Glomerular visceral epithelial cell (primary cell): ENCODE measurements at regions not wholly inside any gene's neighbourhood (a gene's known extent, or its start where the extent isn't known, plus 50 kb on each side); places are given as distances from the start of the nearest gene placed in this dataset.

Experiments
- DNase-seq: peaks from one replicate; pipeline ENCODE4 v3.0.0-alpha.2; 2016; ENCODE audit errors: extremely low spot score

GRCh38 chr12:20260851-20261250 is 107.5 kb upstream of the PDE3A start:
- no peak for DNase-seq

GRCh38 chr12:20262119-20262518 is 106.2 kb upstream of the PDE3A start:
- DNase-seq, result no peak

- DNase-seq, result no peak
Measured at GRCh38 chr12:20264026-20264425, 104.3 kb upstream of the PDE3A start.

- no peak for DNase-seq
Measured at GRCh38 chr12:20264608-20265114, 103.7 kb upstream of the PDE3A start.

GRCh38 chr12:20268121-20268732 is 100.1 kb upstream of the PDE3A start:
- no peak for DNase-seq

- DNase-seq, result no peak
Measured at GRCh38 chr12:20268771-20269170, 99.6 kb upstream of the PDE3A start.

GRCh38 chr12:20269337-20270067 is 98.8 kb upstream of the PDE3A start:
- DNase-seq, result no peak

GRCh38 chr12:20270557-20270956 is 97.8 kb upstream of the PDE3A start:
- DNase-seq, result no peak

GRCh38 chr12:20272161-20272560 is 96.2 kb upstream of the PDE3A start:
- DNase-seq, result no peak

- DNase-seq, result no peak
Measured at GRCh38 chr12:20272801-20273200, 95.5 kb upstream of the PDE3A start.

- DNase-seq, result no peak
Measured at GRCh38 chr12:20274008-20274407, 94.3 kb upstream of the PDE3A start.

GRCh38 chr12:20278276-20278675 is 90.1 kb upstream of the PDE3A start:
- DNase-seq, result no peak

- no peak for DNase-seq
Measured at GRCh38 chr12:20280515-20280914, 87.8 kb upstream of the PDE3A start.

GRCh38 chr12:20282401-20282800 is 85.9 kb upstream of the PDE3A start:
- DNase-seq, result no peak

- DNase-seq, result no peak
Measured at GRCh38 chr12:20283482-20283881, 84.9 kb upstream of the PDE3A start.

- no peak for DNase-seq
Measured at GRCh38 chr12:20289520-20289919, 78.8 kb upstream of the PDE3A start.

GRCh38 chr12:20300457-20300856 is 67.9 kb upstream of the PDE3A start:
- DNase-seq, result no peak

GRCh38 chr12:20305470-20305869 is 62.9 kb upstream of the PDE3A start:
- DNase-seq, result no peak

GRCh38 chr12:20309504-20310148 is 58.7 kb upstream of the PDE3A start:
- DNase-seq, result no peak

- DNase-seq, result no peak
Measured at GRCh38 chr12:20314328-20314727, 54.0 kb upstream of the PDE3A start.

GRCh38 chr12:20317554-20317953 is 50.8 kb upstream of the PDE3A start:
- no peak for DNase-seq
